HG02678 (cell line): ENCODE measurements at regions not wholly inside any gene's neighbourhood (a gene's known extent, or its start where the extent isn't known, plus 50 kb on each side); places are given as distances from the start of the nearest gene placed in this dataset.
"Not testable (repeated sequence)": the region's sequence is repeated elsewhere in the genome, so short reads cannot be mapped to it uniquely, and the experiment has no call there.

Experiments used
- ATAC-seq: cut with Tn5 transposase; IDR thresholded peaks from one replicate; pipeline ENCODE4 v1.9.1; 2021; ENCODE audit warnings: mild to moderate bottlenecking, moderate library complexity; ENCODE audit not compliant: unreplicated experiment

GRCh38 chr9:96157675-96158074, 144.3 kb downstream of the HSD17B3 start:
- ATAC-seq, result no peak

GRCh38 chr9:96156171-96156974, 145.6 kb downstream of the HSD17B3 start:
- ATAC-seq, result no peak

GRCh38 chr9:96154081-96154480, 147.9 kb downstream of the HSD17B3 start:
- ATAC-seq, result no peak

GRCh38 chr9:96152550-96152949, 149.4 kb downstream of the HSD17B3 start:
- peak; percentile 43 for ATAC-seq

GRCh38 chr9:96150324-96151227, 151.4 kb downstream of the HSD17B3 start:
- peak; percentile 90 for ATAC-seq

GRCh38 chr9:96149533-96150280, 152.3 kb downstream of the HSD17B3 start:
- ATAC-seq, result peak; percentile 39

- no peak for ATAC-seq
Measured at GRCh38 chr9:96148634-96149532, 153.1 kb downstream of the HSD17B3 start.

- not testable (repeated sequence) for ATAC-seq
Measured at GRCh38 chr9:96147029-96147428, 154.9 kb downstream of the HSD17B3 start.

- ATAC-seq, result no peak
Measured at GRCh38 chr9:96141666-96142065, 160.3 kb downstream of the HSD17B3 start.

- no peak for ATAC-seq
Measured at GRCh38 chr9:96141128-96141474, 160.9 kb downstream of the HSD17B3 start.

- ATAC-seq, result no peak
Measured at GRCh38 chr9:96140296-96141127, 161.5 kb downstream of the HSD17B3 start.

GRCh38 chr9:96139592-96140295, 162.2 kb downstream of the HSD17B3 start:
- no peak for ATAC-seq

GRCh38 chr9:96138616-96139015, 163.4 kb downstream of the HSD17B3 start:
- ATAC-seq, result no peak

- ATAC-seq, result peak; percentile 17
Measured at GRCh38 chr9:96137671-96138429, 164.1 kb downstream of the HSD17B3 start.

GRCh38 chr9:96136992-96137670, 164.8 kb downstream of the HSD17B3 start:
- ATAC-seq, result peak; percentile 92

GRCh38 chr9:96135753-96136290, 166.2 kb downstream of the HSD17B3 start:
- no peak for ATAC-seq

- ATAC-seq, result no peak
Measured at GRCh38 chr9:96135076-96135752, 166.8 kb downstream of the HSD17B3 start.
